ENCODE measurements at regions not wholly inside any gene's neighbourhood (a gene's known extent, or its start where the extent isn't known, plus 50 kb on each side); places are given as distances from the start of the nearest gene placed in this dataset.
A peak's percentile ranks its signal among the peaks of the same experiment; 100 is the strongest.

DNA sequence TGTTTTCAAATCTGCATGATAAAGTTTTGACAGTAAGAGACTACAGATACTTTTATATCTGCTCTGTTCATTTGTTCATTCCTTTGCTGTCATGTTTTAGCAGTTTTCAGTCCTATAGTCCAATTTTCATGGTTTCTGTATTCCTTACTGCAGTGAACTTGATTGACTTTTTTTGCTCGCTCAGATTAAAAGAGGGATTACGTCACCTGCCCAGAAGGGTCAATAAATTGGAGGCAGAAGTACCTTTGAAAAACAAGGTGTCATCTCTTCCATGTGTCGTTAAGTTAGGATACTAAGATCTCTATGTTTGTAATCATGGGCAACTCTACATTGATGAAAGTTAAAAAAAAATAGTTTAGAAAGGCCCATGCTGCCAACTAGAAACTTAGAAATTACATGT is 250.1 kb upstream of the SMIM31 start:
- no peak overlapping the region for H3K4me3 ChIP-seq (ENCODE audit: low read depth, low read length)
- TF ChIP-seq POLR2A (IDR thresholded peaks at IDR 0.05; ENCODE audit: extremely low read depth, insufficient read length) (no peak), MYC (IDR thresholded peaks at IDR 0.05; ENCODE audit: low read depth, low read length) (no peak)
- TF ChIP-seq, protein P1, sequence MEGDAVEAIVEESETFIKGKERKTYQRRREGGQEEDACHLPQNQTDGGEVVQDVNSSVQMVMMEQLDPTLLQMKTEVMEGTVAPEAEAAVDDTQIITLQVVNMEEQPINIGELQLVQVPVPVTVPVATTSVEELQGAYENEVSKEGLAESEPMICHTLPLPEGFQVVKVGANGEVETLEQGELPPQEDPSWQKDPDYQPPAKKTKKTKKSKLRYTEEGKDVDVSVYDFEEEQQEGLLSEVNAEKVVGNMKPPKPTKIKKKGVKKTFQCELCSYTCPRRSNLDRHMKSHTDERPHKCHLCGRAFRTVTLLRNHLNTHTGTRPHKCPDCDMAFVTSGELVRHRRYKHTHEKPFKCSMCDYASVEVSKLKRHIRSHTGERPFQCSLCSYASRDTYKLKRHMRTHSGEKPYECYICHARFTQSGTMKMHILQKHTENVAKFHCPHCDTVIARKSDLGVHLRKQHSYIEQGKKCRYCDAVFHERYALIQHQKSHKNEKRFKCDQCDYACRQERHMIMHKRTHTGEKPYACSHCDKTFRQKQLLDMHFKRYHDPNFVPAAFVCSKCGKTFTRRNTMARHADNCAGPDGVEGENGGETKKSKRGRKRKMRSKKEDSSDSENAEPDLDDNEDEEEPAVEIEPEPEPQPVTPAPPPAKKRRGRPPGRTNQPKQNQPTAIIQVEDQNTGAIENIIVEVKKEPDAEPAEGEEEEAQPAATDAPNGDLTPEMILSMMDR (IDR thresholded peaks at IDR 0.05; ENCODE audit: low read depth, low read length) = no peak
- TF ChIP-seq, protein P2, sequence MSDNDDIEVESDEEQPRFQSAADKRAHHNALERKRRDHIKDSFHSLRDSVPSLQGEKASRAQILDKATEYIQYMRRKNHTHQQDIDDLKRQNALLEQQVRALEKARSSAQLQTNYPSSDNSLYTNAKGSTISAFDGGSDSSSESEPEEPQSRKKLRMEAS (IDR thresholded peaks at IDR 0.05; ENCODE audit: low read depth, low read length) = no peak
- DNase-seq (ENCODE audit: low read depth) = no peak

DNA sequence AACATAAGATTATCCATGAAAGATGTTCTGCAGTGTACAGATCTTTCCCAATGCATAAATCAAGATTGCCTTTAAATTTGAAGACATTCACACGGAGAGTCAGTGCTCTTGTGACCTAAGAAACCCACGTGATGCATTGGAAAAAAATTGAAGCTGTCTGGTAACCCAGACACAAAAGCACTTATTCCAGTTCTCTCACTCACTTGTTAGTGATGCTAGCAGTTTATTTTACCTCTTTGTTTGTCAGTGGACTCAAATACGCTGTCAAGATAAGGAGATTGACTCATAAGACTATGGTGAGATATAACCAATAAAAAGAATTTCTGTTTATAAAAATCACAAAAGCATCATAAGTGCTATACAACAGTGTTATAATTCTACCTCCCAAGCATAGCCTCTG is 245.8 kb upstream of the SMIM31 start:
- no peak overlapping the region for H3K4me3 ChIP-seq (ENCODE audit: low read depth, low read length)
- no peak for DNase-seq (ENCODE audit: low read depth)
- TF ChIP-seq POLR2A (IDR thresholded peaks at IDR 0.05; ENCODE audit: extremely low read depth, insufficient read length) (no peak), MYC (IDR thresholded peaks at IDR 0.05; ENCODE audit: low read depth, low read length) (no peak)
- TF ChIP-seq, protein P2 (IDR thresholded peaks at IDR 0.05; ENCODE audit: low read depth, low read length) = no peak
- TF ChIP-seq, protein P1 (IDR thresholded peaks at IDR 0.05; ENCODE audit: low read depth, low read length) = no peak

DNA sequence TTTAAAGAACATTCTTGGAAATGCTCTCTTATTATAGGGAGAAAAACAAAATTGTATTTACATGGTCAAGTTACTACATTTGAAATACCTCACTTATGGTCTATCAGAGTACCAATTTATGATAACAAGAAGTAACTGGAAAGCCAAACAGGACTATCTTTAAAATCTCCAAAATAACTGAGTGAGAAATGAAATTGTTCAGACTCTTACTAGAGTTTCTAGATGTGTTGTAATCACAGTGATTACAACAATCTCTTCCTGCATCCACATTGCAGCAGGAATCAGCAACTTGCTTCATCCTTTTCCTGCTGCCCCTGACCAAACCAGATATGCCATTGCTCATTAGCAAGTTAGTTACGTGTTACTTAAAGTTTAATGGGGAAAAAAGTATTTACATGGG is 245.2 kb upstream of the SMIM31 start:
- H3K4me3 ChIP-seq (ENCODE audit: low read depth, low read length) = no peak overlapping the region
- peak; percentile 60 for DNase-seq (ENCODE audit: low read depth)
- TF ChIP-seq POLR2A (IDR thresholded peaks at IDR 0.05; ENCODE audit: extremely low read depth, insufficient read length) (no peak), MYC (IDR thresholded peaks at IDR 0.05; ENCODE audit: low read depth, low read length) (no peak)
- TF ChIP-seq, protein P1 (IDR thresholded peaks at IDR 0.05; ENCODE audit: low read depth, low read length) = no peak
- TF ChIP-seq, protein P2 (IDR thresholded peaks at IDR 0.05; ENCODE audit: low read depth, low read length) = no peak

DNA sequence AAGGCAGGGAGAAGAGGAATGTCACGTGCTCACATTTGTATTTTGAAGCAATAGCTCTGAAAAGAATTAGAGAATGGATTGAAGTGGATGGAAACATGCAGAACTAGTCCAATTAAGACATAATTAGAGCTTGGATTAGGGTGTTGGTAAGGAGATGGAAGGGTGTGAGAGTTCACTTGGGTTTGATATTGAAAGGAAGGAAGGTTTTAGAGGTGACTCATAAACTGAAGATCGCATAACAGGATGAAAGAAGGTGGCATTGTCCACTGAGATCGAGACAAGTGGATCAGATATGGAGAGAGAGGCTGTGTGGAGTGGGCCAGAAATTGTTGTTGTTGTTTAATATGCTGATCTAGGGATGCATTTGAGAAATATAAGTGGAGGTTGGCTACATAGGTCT is 244.0 kb upstream of the SMIM31 start:
- DNase-seq (ENCODE audit: low read depth) = peak; percentile 61
- TF ChIP-seq, protein P2 (IDR thresholded peaks at IDR 0.05; ENCODE audit: low read depth, low read length) = no peak
- no peak for TF ChIP-seq MYC (IDR thresholded peaks at IDR 0.05; ENCODE audit: low read depth, low read length)
- TF ChIP-seq, protein P1 (IDR thresholded peaks at IDR 0.05; ENCODE audit: low read depth, low read length) = no peak
- no peak for TF ChIP-seq POLR2A (IDR thresholded peaks at IDR 0.05; ENCODE audit: extremely low read depth, insufficient read length)
- no peak overlapping the region for H3K4me3 ChIP-seq (ENCODE audit: low read depth, low read length)

DNA sequence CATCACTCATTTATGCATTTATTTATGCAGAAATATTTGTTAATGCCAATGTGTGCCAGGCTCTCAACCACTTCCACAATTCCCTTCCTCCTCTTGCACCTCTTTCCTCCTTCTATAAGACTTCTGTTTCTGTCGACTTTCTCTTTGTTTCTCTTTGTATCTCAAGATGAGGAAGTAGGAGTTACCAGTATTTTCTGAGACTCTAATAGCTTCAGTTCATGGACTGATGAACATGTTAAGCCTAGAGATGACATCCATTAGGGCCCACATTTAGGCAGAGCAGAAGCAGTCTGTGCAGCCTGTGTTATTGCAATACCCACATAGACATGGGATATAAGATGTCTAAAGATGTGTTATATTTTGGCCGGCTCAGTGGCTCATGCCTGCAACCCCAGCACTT is 241.8 kb upstream of the SMIM31 start:
- no peak overlapping the region for H3K4me3 ChIP-seq (ENCODE audit: low read depth, low read length)
- TF ChIP-seq, protein P1 (IDR thresholded peaks at IDR 0.05; ENCODE audit: low read depth, low read length) = no peak
- TF ChIP-seq, protein P2 (IDR thresholded peaks at IDR 0.05; ENCODE audit: low read depth, low read length) = no peak
- TF ChIP-seq POLR2A (IDR thresholded peaks at IDR 0.05; ENCODE audit: extremely low read depth, insufficient read length) (no peak), MYC (IDR thresholded peaks at IDR 0.05; ENCODE audit: low read depth, low read length) (no peak)
- DNase-seq (ENCODE audit: low read depth) = peak; percentile 12

DNA sequence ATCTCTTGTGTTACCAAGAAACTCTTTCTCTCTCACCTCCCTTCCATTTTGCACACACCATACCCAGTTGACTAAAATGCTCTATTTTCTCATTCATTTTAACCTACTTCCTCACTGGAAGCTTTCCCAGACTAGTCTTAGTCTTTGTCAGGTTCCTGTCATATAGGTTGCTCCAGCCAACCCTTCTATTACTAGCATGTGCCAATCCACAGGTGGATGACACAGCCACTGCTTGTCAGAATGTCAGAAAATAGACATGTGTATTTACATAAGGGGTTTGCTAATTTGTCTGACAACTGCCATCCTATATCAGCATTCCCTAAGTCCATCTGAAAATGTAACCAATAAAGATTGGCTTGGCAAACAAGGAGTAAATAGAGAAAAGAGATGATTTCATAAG is 239.2 kb upstream of the SMIM31 start:
- no peak for DNase-seq (ENCODE audit: low read depth)
- TF ChIP-seq, protein P2 (IDR thresholded peaks at IDR 0.05; ENCODE audit: low read depth, low read length) = no peak
- TF ChIP-seq POLR2A (IDR thresholded peaks at IDR 0.05; ENCODE audit: extremely low read depth, insufficient read length) (no peak), MYC (IDR thresholded peaks at IDR 0.05; ENCODE audit: low read depth, low read length) (no peak)
- TF ChIP-seq, protein P1 (IDR thresholded peaks at IDR 0.05; ENCODE audit: low read depth, low read length) = no peak

More for the DNA sequence above, 239.2 kb upstream of the SMIM31 start:
- no peak overlapping the region for H3K4me3 ChIP-seq (ENCODE audit: low read depth, low read length)

All from NB4 (cell line).